K562 (cell line): ENCODE measurements at regions not wholly inside any gene's neighbourhood (a gene's known extent, or its start where the extent isn't known, plus 50 kb on each side); places are given as distances from the start of the nearest gene placed in this dataset.

Experiments used
- ATAC-seq: fragments of 200-7000 bp; cut with Tn5 transposase; 3 replicates; pipeline ENCODE4 v1.9.1; 2020; ENCODE audit warnings: moderate library complexity
- BruUV-seq: library from RNA; stranded (reverse); fragments of 400-500 nt; replicated peaks from 2 replicates; lab custom pipeline; 2021; lab: Mats Ljungman, UMichigan
- CTCF ChIA-PET: fragments of 300-600 bp; formaldehyde crosslinking; extraction: SDS; loops from one replicate; lab custom pipeline; 2021; ENCODE audit warnings: low intra/inter-chr PET ratio; lab: Yijun Ruan, JAX
- POLR2A ChIA-PET: fragments of 300-600, 350-650 bp; sonication (Branson Sonifier 250); formaldehyde crosslinking; extraction: SDS; loops from one replicate; lab custom pipeline; 2021; ENCODE audit warnings: antibody characterized with exemption, inconsistent platforms; lab: Yijun Ruan, JAX
- DNase-seq, 4 experiments: peaks; one replicate each; pipeline versions ENCODE4 v3.0.0 to v3.0.0-alpha.2; 2011 to 2018; ENCODE audit warnings: low spot score in 3 of 4, mixed read lengths in 3 of 4; ENCODE audit errors: extremely low read depth in 1 of 4
- FAIRE-seq: peaks from 2 replicates; lab custom pipeline; 2011; peaks lifted over from hg19 to GRCh38; lab: Jason Lieb, UNC
- H2AFZ ChIP-seq: 2 replicates; pipeline ENCODE4 v1.6.0; 2011; ENCODE audit warnings: low read depth, low read length, control low read depth, inconsistent platforms
- H3K27ac ChIP-seq: fragments of 200-600 bp; 3 replicates; pipeline ENCODE4 v1.8.0; 2011; ENCODE audit warnings: low read depth, mild to moderate bottlenecking, control low read depth, inconsistent platforms, low read length, moderate library complexity, mixed read lengths; ENCODE audit errors: extremely low read depth
- H3K27me3 ChIP-seq, 2 experiments: fragments of 300-600 bp in 1 of 2; 2 replicates in 1 of 2; 3 replicates in 1 of 2; pipeline versions ENCODE4 v1.6.0 to v1.8.0; 2011; ENCODE audit warnings: inconsistent platforms in 2 of 2, low read length in 2 of 2, mild to moderate bottlenecking in 1 of 2, mixed read lengths in 1 of 2, moderate library complexity in 1 of 2; ENCODE audit not compliant: control insufficient read depth in 2 of 2, insufficient read depth in 2 of 2
- H3K36me3 ChIP-seq: fragments of 300-600 bp; 3 replicates; pipeline ENCODE4 v1.8.0; 2011; ENCODE audit warnings: mild to moderate bottlenecking, low read length, inconsistent platforms; ENCODE audit not compliant: control insufficient read depth, insufficient read depth
- H3K4me1 ChIP-seq, 2 experiments: fragments of 200-600 bp in 1 of 2; replicated peaks in 1 of 2; 2 replicates in 1 of 2; 3 replicates in 1 of 2; pipeline versions ENCODE4 v1.5.1 to v1.8.0; 2011; ENCODE audit warnings: inconsistent platforms in 2 of 2, low read length in 2 of 2, mild to moderate bottlenecking in 1 of 2, mixed read lengths in 1 of 2, moderate library complexity in 1 of 2; ENCODE audit not compliant: control insufficient read depth in 2 of 2, insufficient read depth in 2 of 2
- H3K4me2 ChIP-seq: 2 replicates; pipeline ENCODE4 v1.6.1; 2011; ENCODE audit warnings: low read length, control low read depth, inconsistent platforms, mixed read lengths; ENCODE audit not compliant: insufficient read depth
- H3K4me3 ChIP-seq: fragments of 200-600 bp; sonication (generic), shearing (Covaris generic); 2 replicates; pipeline ENCODE4 v1.5.1; 2016; ENCODE audit warnings: control low read depth, inconsistent platforms
- H3K79me2 ChIP-seq: fragments of 200-600 bp; 3 replicates; pipeline ENCODE4 v1.8.0; 2011; ENCODE audit warnings: low read length, inconsistent platforms; ENCODE audit not compliant: control insufficient read depth, insufficient read depth
- H3K9ac ChIP-seq, 2 experiments: 2 replicates each; pipeline versions ENCODE4 v1.6.0 to v1.6.1; 2011; ENCODE audit warnings: low read depth in 2 of 2, low read length in 2 of 2, control low read depth in 1 of 2, inconsistent platforms in 1 of 2, mild to moderate bottlenecking in 1 of 2, mixed read lengths in 1 of 2; ENCODE audit not compliant: insufficient read depth in 1 of 2
- H3K9me1 ChIP-seq: one replicate; pipeline ENCODE4 v1.6.0; 2011; ENCODE audit warnings: inconsistent platforms, mild to moderate bottlenecking, low read length, moderate library complexity; ENCODE audit not compliant: control insufficient read depth, insufficient read depth
- H3K9me3 ChIP-seq: replicated peaks from 2 replicates; pipeline ENCODE4 v1.5.1; 2011; ENCODE audit warnings: low read depth, low read length, inconsistent platforms; ENCODE audit not compliant: control insufficient read depth, insufficient read depth
- H4K20me1 ChIP-seq: replicated peaks from 2 replicates; pipeline ENCODE4 v1.6.1; 2011; ENCODE audit warnings: low read length, inconsistent platforms, mixed read lengths; ENCODE audit not compliant: control insufficient read depth, insufficient read depth
- ARID4B ChIP-seq: sonication (generic); formaldehyde crosslinking; IDR thresholded peaks from 2 replicates; pipeline ENCODE4 v1.8.0; 2022; ENCODE audit warnings: mild to moderate bottlenecking, missing genetic modification reagents
- ATF3 ChIP-seq, 2 experiments: fragments of 450-650 bp in 1 of 2; sonication (generic) in 1 of 2; formaldehyde crosslinking in 1 of 2; IDR thresholded peaks in 1 of 2; conservative IDR thresholded peaks in 1 of 2; 2 replicates each; pipeline versions ENCODE4 v1.6.1 to v1.8.1; 2016 to 2023; ENCODE audit warnings: mild to moderate bottlenecking in 2 of 2, moderate library complexity in 2 of 2, inconsistent platforms in 1 of 2, missing genetic modification reagents in 1 of 2
- CHD2 ChIP-seq: IDR thresholded peaks from 2 replicates; pipeline ENCODE4 v1.6.1; 2011; ENCODE audit warnings: low read depth, low read length
- ELK1 ChIP-seq: sonication (generic); formaldehyde crosslinking; IDR thresholded peaks from 2 replicates; pipeline ENCODE4 v1.8.1; 2022; ENCODE audit warnings: missing genetic modification reagents
- GABPA ChIP-seq: fragments of 200-800 bp; sonication (Bioruptor generic); conservative IDR thresholded peaks from 2 replicates; pipeline ENCODE4 v1.6.1; 2016; ENCODE audit warnings: low read depth, missing genetic modification characterization, missing compliant biosample characterization
- GATAD2A ChIP-seq: fragments of 450-650 bp; IDR thresholded peaks from 2 replicates; pipeline ENCODE4 v1.6.1; 2017
- ILF3 ChIP-seq: fragments of 450-650 bp; IDR thresholded peaks from 2 replicates; pipeline ENCODE4 v1.6.1; 2018; ENCODE audit warnings: antibody characterized with exemption, mild to moderate bottlenecking, moderate library complexity, borderline replicate concordance
- MCM3 ChIP-seq: fragments of 450-650 bp; IDR thresholded peaks from 2 replicates; pipeline ENCODE4 v1.6.1; 2016
- NFIX ChIP-seq: fragments of 250-450 bp; sonication (Bioruptor Pico); IDR thresholded peaks from 2 replicates; pipeline ENCODE4 v1.4.0; 2020; ENCODE audit warnings: low read depth, mild to moderate bottlenecking, moderate library complexity
- PHB ChIP-seq: fragments of 250-450 bp; sonication (Bioruptor Pico); IDR thresholded peaks from 2 replicates; pipeline ENCODE4 v1.5.0; 2021
- POLR2G ChIP-seq: fragments of 200-400 bp; formaldehyde crosslinking; IDR thresholded peaks from 2 replicates; pipeline ENCODE4 v1.6.1; 2017; ENCODE audit warnings: low read depth, mild to moderate bottlenecking, antibody characterized with exemption, low read length, moderate library complexity
- POLR2H ChIP-seq: IDR thresholded peaks from 2 replicates; pipeline ENCODE4 v1.6.1; 2016; ENCODE audit warnings: missing genetic modification characterization, low read depth, mild to moderate bottlenecking, control low read depth, missing compliant biosample characterization, moderate library complexity
- SMARCA5 ChIP-seq: fragments of 450-650 bp; IDR thresholded peaks from 2 replicates; pipeline ENCODE4 v1.6.1; 2016
- ZBTB49 ChIP-seq: sonication (generic); formaldehyde crosslinking; IDR thresholded peaks from 2 replicates; pipeline ENCODE4 v1.8.0; 2022; ENCODE audit warnings: missing genetic modification reagents, mild to moderate bottlenecking, borderline replicate concordance
- ZFP36 ChIP-seq: fragments of 150-350 bp; IDR thresholded peaks from 2 replicates; pipeline ENCODE4 v1.6.1; 2018; ENCODE audit warnings: low read length, low read depth; ENCODE audit not compliant: partially characterized antibody
- ZNF12 ChIP-seq: sonication (generic); formaldehyde crosslinking; IDR thresholded peaks from 2 replicates; pipeline ENCODE4 v1.4.0; 2020; ENCODE audit warnings: mild to moderate bottlenecking, missing genetic modification reagents
- in situ Hi-C: fragments of 300-500 bp; cut with MboI; formaldehyde crosslinking; loops from 4 replicates; pipeline ENCODE4 v1.15.0; 2018; ENCODE audit warnings: inconsistent platforms, mixed read lengths
- intact Hi-C: fragments of 100-400 bp; cut with micrococcal nuclease; formaldehyde crosslinking; loops from 2 replicates; pipeline ENCODE4 v1.14.2; 2022

- in situ Hi-C loops = no loop called here
- ChIA-PET POLR2A (no interaction called here), CTCF (interaction anchor here (0.7 kb wide), 1 partner anchor 529 kb away, joined by 3 read pairs; no protein-coding TSS in a partner anchor)
- Histone ChIP-seq H3K9me1 (no peaks in the 10 kb centered on the region), H3K79me2 (no peaks in the 10 kb centered on the region), H3K36me3 (no peaks in the 10 kb centered on the region), H3K27me3 (no peaks in the 10 kb centered on the region), H3K4me3 (no peak overlapping the region), H3K4me1 (no peaks in the 10 kb centered on the region), H3K9ac (no peak overlapping the region), H4K20me1 (no peaks in the 10 kb centered on the region), H3K27ac (no peak overlapping the region), H3K9me3 (no peaks in the 10 kb centered on the region), H2AFZ (no peak overlapping the region), H3K4me2 (no peak overlapping the region)
- DNase-seq (no peak), FAIRE-seq (no peak), ATAC-seq (no peak)
- BruUV-seq = no TSS peak
- intact Hi-C loops = no loop called here
- TF ChIP-seq ILF3 (no peak), PHB (CRISPR knock-in tag) (no peak), POLR2H (tag) (no peak), ZBTB49 (CRISPR knock-in tag) (no peak), NFIX (CRISPR knock-in tag) (no peak), ZFP36 (no peak), GATAD2A (no peak), SMARCA5 (no peak), POLR2G (no peak), ATF3 (IDR thresholded peaks at IDR 0.05) (no peak), ATF3 (CRISPR knock-in tag; conservative IDR thresholded peaks at IDR 0.05) (no peak), MCM3 (no peak), ZNF12 (CRISPR knock-in tag) (no peak), ARID4B (CRISPR knock-in tag) (no peak), ELK1 (CRISPR knock-in tag) (no peak), GABPA (no peak), CHD2 (no peak)
These were observed 746.4 kb upstream of the NR2F2 start for GRCh38 chr15:95584088-95584487.
